Adrenal gland (tissue), 5 donors: ENCODE measurements at regions not wholly inside any gene's neighbourhood (a gene's known extent, or its start where the extent isn't known, plus 50 kb on each side); places are given as distances from the start of the nearest gene placed in this dataset.

ENCODE experiments used
- POLR2A ChIP-seq, 2 donors: fragments of 450-650 bp; IDR thresholded peaks; one replicate each; pipeline ENCODE4 v1.6.1; 2017; ENCODE audit warnings: antibody characterized with exemption in 2 of 2, mild to moderate bottlenecking in 2 of 2, moderate library complexity in 1 of 2
- TF ChIP-seq, protein P1 (sequence below), 6 experiments: fragments of 450-650 bp in 4 of 6; fragments of 200-600 bp in 2 of 6; sonication (generic) in 1 of 6; IDR thresholded peaks; 1 replicate in 5 of 6; 2 replicates in 1 of 6; pipeline versions ENCODE4 v1.5.1 to v1.8.0; 2016 to 2021; ENCODE audit warnings: antibody characterized with exemption in 6 of 6, mild to moderate bottlenecking in 2 of 6, moderate library complexity in 1 of 6
- donor health status: DM: no; HTN: no; CAD: no.

DNA sequence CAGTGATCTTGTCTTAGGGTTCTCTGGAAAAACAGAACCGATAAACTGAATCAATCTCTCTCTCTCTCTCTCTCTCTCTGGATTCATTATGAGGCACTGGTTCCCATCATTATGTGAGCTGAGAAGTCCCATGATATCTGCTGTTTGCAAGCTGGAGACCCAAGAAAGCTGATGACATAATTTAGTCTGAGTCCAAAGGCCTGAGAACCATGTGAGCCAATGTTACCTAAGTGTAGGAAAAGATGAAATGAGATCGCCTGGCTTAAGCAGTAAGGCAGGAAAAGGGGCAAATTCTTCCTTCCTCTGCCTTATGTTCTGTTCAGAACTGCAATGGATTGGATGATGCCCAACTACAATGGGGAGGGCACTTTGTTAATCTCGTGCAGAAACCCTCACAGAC is 207.4 kb downstream of the RBM46 start:
- TF ChIP-seq POLR2A (IDR thresholded peaks at IDR 0.05), result no peak
- TF ChIP-seq, protein P1, sequence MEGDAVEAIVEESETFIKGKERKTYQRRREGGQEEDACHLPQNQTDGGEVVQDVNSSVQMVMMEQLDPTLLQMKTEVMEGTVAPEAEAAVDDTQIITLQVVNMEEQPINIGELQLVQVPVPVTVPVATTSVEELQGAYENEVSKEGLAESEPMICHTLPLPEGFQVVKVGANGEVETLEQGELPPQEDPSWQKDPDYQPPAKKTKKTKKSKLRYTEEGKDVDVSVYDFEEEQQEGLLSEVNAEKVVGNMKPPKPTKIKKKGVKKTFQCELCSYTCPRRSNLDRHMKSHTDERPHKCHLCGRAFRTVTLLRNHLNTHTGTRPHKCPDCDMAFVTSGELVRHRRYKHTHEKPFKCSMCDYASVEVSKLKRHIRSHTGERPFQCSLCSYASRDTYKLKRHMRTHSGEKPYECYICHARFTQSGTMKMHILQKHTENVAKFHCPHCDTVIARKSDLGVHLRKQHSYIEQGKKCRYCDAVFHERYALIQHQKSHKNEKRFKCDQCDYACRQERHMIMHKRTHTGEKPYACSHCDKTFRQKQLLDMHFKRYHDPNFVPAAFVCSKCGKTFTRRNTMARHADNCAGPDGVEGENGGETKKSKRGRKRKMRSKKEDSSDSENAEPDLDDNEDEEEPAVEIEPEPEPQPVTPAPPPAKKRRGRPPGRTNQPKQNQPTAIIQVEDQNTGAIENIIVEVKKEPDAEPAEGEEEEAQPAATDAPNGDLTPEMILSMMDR (IDR thresholded peaks at IDR 0.05), result no peak
